SK-N-SH treated with all-trans-retinoic acid at 6 μM for 48 hours (cell line): ENCODE measurements at regions not wholly inside any gene's neighbourhood (a gene's known extent, or its start where the extent isn't known, plus 50 kb on each side); places are given as distances from the start of the nearest gene placed in this dataset.

Source experiments
- ARNTL ChIP-seq: fragments of 450-650 bp; formaldehyde crosslinking; IDR thresholded peaks from 2 replicates; pipeline ENCODE4 v1.5.0; 2020; ENCODE audit warnings: low read depth, mild to moderate bottlenecking, moderate library complexity, borderline replicate concordance
- ZC3H10 ChIP-seq: fragments of 250-450 bp; sonication (Bioruptor Pico); IDR thresholded peaks from 2 replicates; pipeline ENCODE4 v1.5.1; 2021; ENCODE audit warnings: mild to moderate bottlenecking, moderate library complexity
- ZFP3 ChIP-seq: fragments of 250-450 bp; sonication (Bioruptor Pico); IDR thresholded peaks from 2 replicates; pipeline ENCODE4 v1.5.0; 2020; ENCODE audit warnings: mild to moderate bottlenecking, moderate library complexity
- TF ChIP-seq, protein P1 (sequence below): fragments of 250-450 bp; sonication (Bioruptor Pico); IDR thresholded peaks from 2 replicates; pipeline ENCODE4 v1.8.0; 2020; ENCODE audit warnings: mild to moderate bottlenecking, moderate library complexity, borderline replicate concordance

DNA sequence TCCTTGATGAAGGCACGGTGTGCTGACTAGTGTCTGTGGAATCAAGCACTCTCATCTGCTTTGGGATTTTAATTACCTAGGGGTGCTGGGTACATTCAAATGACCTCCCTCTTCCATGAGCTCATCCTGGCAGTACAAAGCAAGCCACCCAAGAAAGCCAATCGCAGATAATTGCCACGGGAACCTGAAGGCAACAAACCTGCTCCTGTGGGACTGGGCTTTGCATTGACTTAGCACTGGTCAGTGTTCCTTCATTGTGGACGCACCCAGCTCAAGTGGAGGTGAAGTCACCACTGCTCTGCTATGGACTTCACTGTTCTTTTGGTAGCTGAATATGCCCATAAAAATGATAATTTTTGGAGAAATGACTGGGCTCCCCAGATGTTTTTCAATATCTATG, 261.6 kb upstream of the FERMT1 start:
- TF ChIP-seq ZFP3 (CRISPR knock-in tag) (no peak), ARNTL (no peak), ZC3H10 (CRISPR knock-in tag) (no peak)
- TF ChIP-seq, protein P1, sequence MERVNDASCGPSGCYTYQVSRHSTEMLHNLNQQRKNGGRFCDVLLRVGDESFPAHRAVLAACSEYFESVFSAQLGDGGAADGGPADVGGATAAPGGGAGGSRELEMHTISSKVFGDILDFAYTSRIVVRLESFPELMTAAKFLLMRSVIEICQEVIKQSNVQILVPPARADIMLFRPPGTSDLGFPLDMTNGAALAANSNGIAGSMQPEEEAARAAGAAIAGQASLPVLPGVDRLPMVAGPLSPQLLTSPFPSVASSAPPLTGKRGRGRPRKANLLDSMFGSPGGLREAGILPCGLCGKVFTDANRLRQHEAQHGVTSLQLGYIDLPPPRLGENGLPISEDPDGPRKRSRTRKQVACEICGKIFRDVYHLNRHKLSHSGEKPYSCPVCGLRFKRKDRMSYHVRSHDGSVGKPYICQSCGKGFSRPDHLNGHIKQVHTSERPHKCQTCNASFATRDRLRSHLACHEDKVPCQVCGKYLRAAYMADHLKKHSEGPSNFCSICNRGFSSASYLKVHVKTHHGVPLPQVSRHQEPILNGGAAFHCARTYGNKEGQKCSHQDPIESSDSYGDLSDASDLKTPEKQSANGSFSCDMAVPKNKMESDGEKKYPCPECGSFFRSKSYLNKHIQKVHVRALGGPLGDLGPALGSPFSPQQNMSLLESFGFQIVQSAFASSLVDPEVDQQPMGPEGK: no peak
